GM12801 (cell line): ENCODE measurements at regions not wholly inside any gene's neighbourhood (a gene's known extent, or its start where the extent isn't known, plus 50 kb on each side); places are given as distances from the start of the nearest gene placed in this dataset.

ENCODE experiments used
- TF ChIP-seq, protein P1 (sequence below): IDR thresholded peaks from one replicate; pipeline ENCODE4 v1.5.1; 2011; ENCODE audit warnings: control low read depth; ENCODE audit not compliant: insufficient read length; ENCODE audit errors: extremely low read depth

DNA sequence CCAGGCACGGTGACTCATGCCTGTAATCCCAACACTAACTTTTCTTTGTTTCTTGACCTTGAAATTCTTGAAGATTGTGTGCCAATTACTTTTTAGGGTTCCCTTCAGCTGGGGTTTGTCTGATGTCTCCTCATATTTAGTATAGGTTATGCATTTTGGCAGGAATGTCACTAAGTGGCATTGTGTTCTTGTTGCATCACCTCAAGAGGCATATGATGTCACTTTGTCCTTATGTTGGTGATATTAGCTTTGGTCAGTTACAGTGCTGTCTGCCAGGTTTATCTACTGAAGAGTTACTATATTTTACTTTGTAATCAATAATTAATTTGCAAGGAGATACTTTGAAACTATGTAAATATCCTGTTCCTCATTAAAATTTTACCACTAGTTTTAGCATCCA lies 61.0 kb upstream of the BTG1 start:
- TF ChIP-seq, protein P1, sequence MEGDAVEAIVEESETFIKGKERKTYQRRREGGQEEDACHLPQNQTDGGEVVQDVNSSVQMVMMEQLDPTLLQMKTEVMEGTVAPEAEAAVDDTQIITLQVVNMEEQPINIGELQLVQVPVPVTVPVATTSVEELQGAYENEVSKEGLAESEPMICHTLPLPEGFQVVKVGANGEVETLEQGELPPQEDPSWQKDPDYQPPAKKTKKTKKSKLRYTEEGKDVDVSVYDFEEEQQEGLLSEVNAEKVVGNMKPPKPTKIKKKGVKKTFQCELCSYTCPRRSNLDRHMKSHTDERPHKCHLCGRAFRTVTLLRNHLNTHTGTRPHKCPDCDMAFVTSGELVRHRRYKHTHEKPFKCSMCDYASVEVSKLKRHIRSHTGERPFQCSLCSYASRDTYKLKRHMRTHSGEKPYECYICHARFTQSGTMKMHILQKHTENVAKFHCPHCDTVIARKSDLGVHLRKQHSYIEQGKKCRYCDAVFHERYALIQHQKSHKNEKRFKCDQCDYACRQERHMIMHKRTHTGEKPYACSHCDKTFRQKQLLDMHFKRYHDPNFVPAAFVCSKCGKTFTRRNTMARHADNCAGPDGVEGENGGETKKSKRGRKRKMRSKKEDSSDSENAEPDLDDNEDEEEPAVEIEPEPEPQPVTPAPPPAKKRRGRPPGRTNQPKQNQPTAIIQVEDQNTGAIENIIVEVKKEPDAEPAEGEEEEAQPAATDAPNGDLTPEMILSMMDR, result no peak

DNA sequence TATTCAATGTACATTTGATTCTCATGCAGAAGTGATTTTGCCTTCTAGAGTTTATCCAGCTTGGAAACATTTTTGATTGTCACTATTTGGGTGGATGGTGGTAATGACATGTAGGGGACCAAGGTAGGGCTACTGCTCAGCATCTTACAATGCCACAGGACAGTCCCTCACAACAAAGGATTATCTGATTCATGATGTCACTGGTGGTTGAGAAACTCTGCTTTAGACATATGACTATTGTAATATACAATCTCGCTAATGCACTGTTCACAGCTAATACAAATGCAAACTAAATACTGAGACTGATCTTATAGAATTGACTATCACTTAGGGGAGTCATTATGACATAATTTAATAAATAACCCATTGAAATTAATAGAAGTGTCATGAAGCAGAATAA lies 60.4 kb upstream of the BTG1 start:
- TF ChIP-seq, protein P1, result no peak

DNA sequence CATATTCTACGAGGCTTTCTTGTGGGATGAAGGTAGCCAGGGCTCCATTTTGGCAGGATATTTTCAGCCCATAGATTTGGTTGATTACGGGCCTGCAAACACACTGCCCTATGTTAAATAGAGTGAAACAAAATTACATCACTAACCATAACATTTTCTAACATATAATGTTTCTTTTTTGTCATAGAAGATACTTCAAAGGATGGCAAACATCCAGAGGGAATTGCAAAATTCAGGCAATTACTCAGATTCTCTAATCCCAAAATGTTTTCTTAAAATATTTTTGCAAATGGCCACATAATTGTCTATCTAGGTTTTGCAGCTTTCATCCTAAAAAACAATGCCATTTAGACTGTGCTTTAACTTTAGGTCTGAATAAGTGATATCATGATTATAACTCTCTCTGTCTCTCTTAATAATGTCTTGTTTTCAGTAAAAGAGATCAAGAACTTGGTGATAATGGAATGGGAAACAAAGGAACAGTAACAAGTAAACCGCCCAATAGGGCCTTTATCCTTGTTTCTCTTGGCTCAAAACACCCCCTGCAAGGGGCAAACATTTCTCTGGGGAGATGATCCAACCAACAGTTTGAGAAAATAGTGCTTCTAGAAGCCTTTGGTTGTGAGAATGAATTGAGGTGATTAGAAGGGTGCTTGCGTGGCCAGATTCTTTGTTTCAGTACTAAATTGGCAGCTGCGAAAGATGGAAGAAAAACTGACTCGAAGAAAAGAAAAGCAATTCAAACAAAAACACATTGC lies 54.4 kb upstream of the BTG1 start:
- TF ChIP-seq, protein P1, result no peak

DNA sequence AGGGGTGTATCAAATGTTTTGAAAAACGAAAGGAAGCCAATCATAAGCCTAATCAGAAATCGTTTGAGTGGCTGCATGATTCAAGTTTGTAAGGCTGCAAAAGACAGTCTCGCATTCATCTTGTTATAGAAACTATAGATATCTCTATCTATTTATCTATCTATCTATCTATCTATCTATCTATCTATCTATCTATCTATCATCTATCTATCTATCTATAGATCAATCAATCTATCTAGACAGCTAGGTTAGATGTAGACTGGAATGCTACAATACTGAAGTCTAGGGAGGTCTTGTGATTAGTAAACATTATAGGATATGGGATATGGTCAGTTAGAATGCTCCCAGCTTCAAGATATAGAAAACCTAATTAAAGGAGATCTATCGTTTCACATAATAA lies 52.2 kb upstream of the BTG1 start:
- TF ChIP-seq, protein P1, result no peak

DNA sequence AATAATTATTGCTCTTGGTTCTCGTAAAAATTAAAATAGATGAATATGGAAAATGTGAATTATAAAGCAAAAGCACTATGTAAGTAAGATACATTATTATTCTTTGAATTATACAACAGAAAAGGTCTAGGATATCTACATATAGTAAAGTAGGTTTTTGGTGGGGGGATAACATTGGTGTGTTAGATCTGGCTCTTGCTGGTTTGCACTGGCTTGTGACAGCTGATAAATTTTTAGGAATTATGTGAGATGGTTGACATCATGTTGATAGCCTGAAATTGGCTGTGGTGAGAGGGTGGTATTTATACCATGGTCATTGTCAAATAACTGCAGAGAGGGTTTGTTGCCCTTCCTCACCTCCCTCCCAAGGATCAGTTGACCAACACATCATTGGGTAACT lies 50.7 kb upstream of the BTG1 start:
- TF ChIP-seq, protein P1, result no peak
